Astrocyte of the cerebellum (primary cell): ENCODE measurements at regions not wholly inside any gene's neighbourhood (a gene's known extent, or its start where the extent isn't known, plus 50 kb on each side); places are given as distances from the start of the nearest gene placed in this dataset.

Source experiments
- DNase-seq: peaks from one replicate; pipeline ENCODE4 v3.0.0-alpha.2; 2011; ENCODE audit warnings: low read depth
- H3K4me3 ChIP-seq: 2 replicates; pipeline ENCODE4 v1.5.1; 2011; ENCODE audit warnings: mild to moderate bottlenecking, low read depth, low read length, moderate library complexity
- in situ Hi-C: cut with HindIII; loops from 2 replicates; pipeline ENCODE4 v1.10.0; 2017; ENCODE audit warnings: low sequenced_read_pairs
- TF ChIP-seq, protein P1 (sequence below): IDR thresholded peaks from 2 replicates; pipeline ENCODE4 v1.5.1; 2012; ENCODE audit warnings: low read length, low read depth, moderate library complexity, mild to moderate bottlenecking; ENCODE audit errors: missing control alignments

DNA sequence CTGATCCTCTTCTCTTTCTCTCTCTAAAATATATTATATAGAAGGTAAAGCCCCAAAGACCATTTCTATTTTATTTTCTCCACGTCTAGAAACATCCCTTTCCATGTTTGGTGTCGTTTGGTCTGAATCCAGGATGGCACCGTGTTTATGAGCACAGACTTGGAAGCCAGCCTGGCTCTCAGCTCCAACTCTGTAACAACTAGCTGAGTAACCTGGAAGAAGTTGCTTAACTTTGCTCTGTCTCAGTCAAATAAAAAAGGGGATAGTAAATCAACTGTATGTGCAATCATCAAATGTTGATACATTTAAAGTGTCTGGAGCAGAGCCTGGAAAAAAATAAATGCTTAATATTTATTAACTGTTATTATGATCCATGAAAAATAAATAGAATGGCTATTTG is 249.8 kb upstream of the MAF start:
- no peak overlapping the region for H3K4me3 ChIP-seq
- no peak for DNase-seq
- in situ Hi-C loops, result no loop called here
- TF ChIP-seq, protein P1, sequence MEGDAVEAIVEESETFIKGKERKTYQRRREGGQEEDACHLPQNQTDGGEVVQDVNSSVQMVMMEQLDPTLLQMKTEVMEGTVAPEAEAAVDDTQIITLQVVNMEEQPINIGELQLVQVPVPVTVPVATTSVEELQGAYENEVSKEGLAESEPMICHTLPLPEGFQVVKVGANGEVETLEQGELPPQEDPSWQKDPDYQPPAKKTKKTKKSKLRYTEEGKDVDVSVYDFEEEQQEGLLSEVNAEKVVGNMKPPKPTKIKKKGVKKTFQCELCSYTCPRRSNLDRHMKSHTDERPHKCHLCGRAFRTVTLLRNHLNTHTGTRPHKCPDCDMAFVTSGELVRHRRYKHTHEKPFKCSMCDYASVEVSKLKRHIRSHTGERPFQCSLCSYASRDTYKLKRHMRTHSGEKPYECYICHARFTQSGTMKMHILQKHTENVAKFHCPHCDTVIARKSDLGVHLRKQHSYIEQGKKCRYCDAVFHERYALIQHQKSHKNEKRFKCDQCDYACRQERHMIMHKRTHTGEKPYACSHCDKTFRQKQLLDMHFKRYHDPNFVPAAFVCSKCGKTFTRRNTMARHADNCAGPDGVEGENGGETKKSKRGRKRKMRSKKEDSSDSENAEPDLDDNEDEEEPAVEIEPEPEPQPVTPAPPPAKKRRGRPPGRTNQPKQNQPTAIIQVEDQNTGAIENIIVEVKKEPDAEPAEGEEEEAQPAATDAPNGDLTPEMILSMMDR, result no peak

DNA sequence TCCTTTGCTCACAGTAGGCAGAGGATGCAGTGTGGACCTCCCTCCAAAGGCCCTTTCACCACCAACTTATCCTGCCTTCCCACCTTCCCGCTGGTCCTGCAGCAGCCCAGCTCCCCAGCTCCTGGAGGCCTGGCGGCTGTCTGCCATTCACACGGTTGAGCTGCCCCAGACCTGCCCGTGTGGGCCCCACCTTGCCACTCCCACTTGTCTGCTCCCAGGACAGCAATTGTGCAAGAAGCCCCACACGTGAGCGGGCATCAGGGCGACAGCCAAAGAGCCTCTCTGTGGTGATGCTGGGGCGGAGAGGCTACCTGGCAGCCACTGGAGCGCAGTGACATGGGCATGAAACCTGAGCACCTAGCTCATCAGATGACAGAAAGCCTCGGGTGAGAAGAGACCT is 248.6 kb upstream of the MAF start:
- in situ Hi-C loops, result no loop called here
- DNase-seq, result no peak

DNA sequence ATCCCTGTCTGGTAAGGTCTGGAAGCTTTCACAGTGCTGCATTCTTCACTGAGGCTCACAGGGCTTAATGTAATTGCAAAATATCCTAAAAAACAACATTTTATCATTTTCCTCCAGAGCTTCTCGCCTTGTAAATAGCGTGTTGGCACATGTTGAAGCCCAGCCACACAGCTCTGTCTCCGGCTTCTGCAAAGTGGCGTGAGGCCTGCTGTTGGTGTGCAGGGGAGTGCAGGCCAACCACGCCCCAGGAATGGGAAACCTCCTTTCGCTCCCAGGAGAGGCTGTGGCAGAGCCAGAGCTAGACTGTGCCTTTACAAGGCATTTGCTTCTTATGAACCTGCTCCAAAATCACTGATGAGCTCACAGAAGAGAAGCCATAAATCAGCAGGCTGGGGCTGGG is 248.2 kb upstream of the MAF start:
- TF ChIP-seq, protein P1, result no peak
- in situ Hi-C loops, result no loop called here
- no peak for DNase-seq
- no peak overlapping the region for H3K4me3 ChIP-seq

More for the DNA sequence above, 248.6 kb upstream of the MAF start:
- no peak overlapping the region for H3K4me3 ChIP-seq
- TF ChIP-seq, protein P1, result no peak

DNA sequence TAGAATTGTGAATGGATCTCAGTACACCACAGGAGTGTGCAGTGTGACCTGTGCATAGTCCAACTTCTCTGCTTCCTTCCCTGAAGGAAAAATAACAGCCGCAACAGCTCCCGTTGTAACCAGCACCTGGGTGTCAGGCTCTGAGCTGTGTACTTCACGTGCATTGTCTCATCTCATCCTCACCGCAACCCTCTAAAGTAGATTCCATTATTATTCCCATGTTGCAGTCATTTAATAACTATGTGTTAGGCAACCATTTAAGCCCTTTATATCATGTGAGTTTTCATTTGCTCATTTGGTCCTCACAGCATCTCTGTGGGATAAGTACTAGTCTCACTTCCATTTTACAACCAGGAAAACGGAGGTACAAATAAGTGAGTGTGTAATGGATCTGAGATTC is 247.0 kb upstream of the MAF start:
- no peak for DNase-seq
- in situ Hi-C loops, result no loop called here
- TF ChIP-seq, protein P1, result no peak
- no peak overlapping the region for H3K4me3 ChIP-seq

- H3K4me3 ChIP-seq, result no peak overlapping the region
- TF ChIP-seq, protein P1, result no peak
- in situ Hi-C loops, result no loop called here
- DNase-seq, result no peak
Observed at GRCh38 chr16:79847101-79847500, 246.6 kb upstream of the MAF start.

- in situ Hi-C loops, result no loop called here
- no peak overlapping the region for H3K4me3 ChIP-seq
- TF ChIP-seq, protein P1, result no peak
- DNase-seq, result no peak
Observed at GRCh38 chr16:79845734-79846135, 245.2 kb upstream of the MAF start.

GRCh38 chr16:79845033-79845733 is 244.6 kb upstream of the MAF start:
- in situ Hi-C loops, result no loop called here
- TF ChIP-seq, protein P1, result no peak
- DNase-seq, result no peak
- H3K4me3 ChIP-seq, result no peak overlapping the region
